T-cell (primary cell): ENCODE measurements at regions not wholly inside any gene's neighbourhood (a gene's known extent, or its start where the extent isn't known, plus 50 kb on each side); places are given as distances from the start of the nearest gene placed in this dataset.
A peak's percentile ranks its signal among the peaks of the same experiment; 100 is the strongest.
"Not testable (repeated sequence)": the region's sequence is repeated elsewhere in the genome, so short reads cannot be mapped to it uniquely, and the experiment has no call there.

Experiments
- ATAC-seq, 4 experiments: fragments of 200-7000 bp in 3 of 4; fragments of 150-1000 bp in 1 of 4; cut with Tn5 transposase; replicated peaks in 1 of 4; 1 replicate in 3 of 4; 2 replicates in 1 of 4; pipeline ENCODE4 v1.10.0; 2021; ENCODE audit warnings: moderate library complexity in 3 of 4, mild to moderate bottlenecking in 2 of 4, moderate number of reproducible peaks in 1 of 4
- CTCF ChIA-PET, 2 donors: fragments of 300-600 bp; sonication (Branson Sonifier 250); formaldehyde crosslinking; loops; one replicate each; lab custom pipeline; 2022; ENCODE audit warnings: antibody characterized with exemption in 2 of 2; lab: Charles Lee
- POLR2A ChIA-PET, 2 donors: fragments of 300-600 bp; sonication (Branson Sonifier 250); formaldehyde crosslinking; loops; one replicate each; lab custom pipeline; 2022; ENCODE audit warnings: antibody characterized with exemption in 2 of 2; lab: Charles Lee
- DNase-seq, 35 experiments: peaks; one replicate each; pipeline versions ENCODE4 v3.0.0 to v3.0.0-alpha.2; 2013 to 2023
- H3K27ac ChIP-seq: one replicate; pipeline ENCODE4 v1.5.1; 2013; ENCODE audit warnings: low read length
- H3K27me3 ChIP-seq, 2 experiments: replicated peaks in 1 of 2; 1 replicate in 1 of 2; 2 replicates in 1 of 2; pipeline versions ENCODE4 v1.6.1 to v1.7.0; 2013; ENCODE audit warnings: low read length in 1 of 2, mixed read lengths in 1 of 2; ENCODE audit not compliant: control insufficient read depth in 2 of 2, insufficient read depth in 2 of 2; ENCODE audit errors: extremely low read depth in 1 of 2
- H3K36me3 ChIP-seq, 2 donors: 1 replicate in 1 of 2; 2 replicates in 1 of 2; pipeline versions ENCODE4 v1.6.1 to v1.7.0; 2013; ENCODE audit warnings: low read length in 1 of 2; ENCODE audit not compliant: control insufficient read depth in 2 of 2, insufficient read depth in 1 of 2; ENCODE audit errors: extremely low read depth in 1 of 2
- H3K4me1 ChIP-seq, 2 experiments: 1 replicate in 1 of 2; 2 replicates in 1 of 2; pipeline versions ENCODE4 v1.6.1 to v1.7.0; 2013; ENCODE audit warnings: low read length in 2 of 2, mixed read lengths in 1 of 2; ENCODE audit not compliant: insufficient read depth in 2 of 2, control insufficient read depth in 1 of 2; ENCODE audit errors: extremely low read depth in 1 of 2
- H3K4me3 ChIP-seq, 2 donors: 1 replicate in 1 of 2; 2 replicates in 1 of 2; pipeline versions ENCODE4 v1.5.1 to v1.7.0; 2013; ENCODE audit warnings: mild to moderate bottlenecking in 2 of 2, low read length in 1 of 2, moderate library complexity in 1 of 2; ENCODE audit not compliant: control insufficient read depth in 1 of 2; ENCODE audit errors: extremely low read depth in 1 of 2
- H3K9me3 ChIP-seq: 2 replicates; pipeline ENCODE4 v1.7.0; 2013
- H3K27ac Mint-ChIP-seq, 2 donors: one replicate each; pipeline ENCODE4 v1.8.0; 2020 to 2021; ENCODE audit warnings: mild to moderate bottlenecking in 2 of 2, mixed read lengths in 2 of 2
- H3K27me3 Mint-ChIP-seq, 2 donors: one replicate each; pipeline ENCODE4 v1.8.0; 2021 to 2022; ENCODE audit warnings: mixed read lengths in 2 of 2
- H3K36me3 Mint-ChIP-seq: one replicate; pipeline ENCODE4 v1.8.0; 2021; ENCODE audit warnings: mixed read lengths
- H3K4me1 Mint-ChIP-seq, 3 donors: one replicate each; pipeline ENCODE4 v1.8.0; 2020 to 2022; ENCODE audit warnings: mixed read lengths in 3 of 3, mild to moderate bottlenecking in 1 of 3
- H3K4me3 Mint-ChIP-seq, 3 donors: one replicate each; pipeline ENCODE4 v1.8.0; 2020 to 2022; ENCODE audit warnings: mild to moderate bottlenecking in 3 of 3, mixed read lengths in 3 of 3, moderate library complexity in 3 of 3
- H3K9me3 Mint-ChIP-seq, 3 donors: one replicate each; pipeline ENCODE4 v1.8.0; 2020 to 2022; ENCODE audit warnings: mixed read lengths in 3 of 3
- WGBS: methylation state at CpG from one replicate; pipeline ENCODE4 v1.1.5; 2013; ENCODE audit warnings: missing lambda C conversion rate; ENCODE audit not compliant: insufficient coverage; 5-methylcytosine and 5-hydroxymethylcytosine counted together

GRCh38 chr17:83205387-83206035 is 126.1 kb downstream of the METRNL start:
- H3K27ac ChIP-seq, H3K4me3 Mint-ChIP-seq: not testable (repeated sequence)

DNA sequence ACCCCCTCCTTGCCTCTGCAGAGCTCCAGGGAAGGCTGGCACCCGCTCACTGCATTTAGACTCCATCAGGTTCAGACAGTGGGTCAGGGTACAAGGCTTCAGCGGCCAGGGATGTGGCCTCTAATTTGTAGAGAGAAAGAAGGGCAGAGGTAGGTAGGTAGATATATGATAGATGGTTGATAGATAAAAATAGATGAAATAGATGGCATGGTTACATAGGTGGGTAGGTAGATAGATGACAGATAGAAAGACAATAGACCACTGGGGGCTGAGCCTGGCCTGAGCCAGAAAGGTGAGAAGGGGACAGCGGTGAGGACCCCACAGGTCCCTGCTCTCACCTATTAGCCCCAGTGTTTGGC is 126.6 kb downstream of the METRNL start:
- H3K36me3 ChIP-seq, H3K9me3 Mint-ChIP-seq, H3K9me3 ChIP-seq, H3K27me3 Mint-ChIP-seq, CTCF ChIA-PET, H3K4me3 Mint-ChIP-seq, H3K36me3 Mint-ChIP-seq, H3K27ac ChIP-seq, ATAC-seq, POLR2A ChIA-PET, H3K27ac Mint-ChIP-seq, H3K27me3 ChIP-seq, H3K4me3 ChIP-seq: not testable (repeated sequence)
- H3K4me1 ChIP-seq, result peaks cover 0 to 22% of the 10 kb centered on the region in 2 experiments
- peaks cover 6 to 16% (median 7%) of the 10 kb centered on the region in 3 donors for H3K4me1 Mint-ChIP-seq
- 100% methylated on average over 1 of the region's 3 CpGs for WGBS
- peak in 1 of 35 experiments; percentile 0 for DNase-seq

More at GRCh38 chr17:83205387-83206035, 126.1 kb downstream of the METRNL start:
- H3K27me3 Mint-ChIP-seq, H3K4me3 ChIP-seq, H3K36me3 ChIP-seq, H3K27me3 ChIP-seq, H3K9me3 Mint-ChIP-seq, CTCF ChIA-PET, H3K27ac Mint-ChIP-seq, POLR2A ChIA-PET, H3K36me3 Mint-ChIP-seq, H3K9me3 ChIP-seq, ATAC-seq: not testable (repeated sequence)
- H3K4me1 ChIP-seq, result peaks cover under 1 to 27% of the 10 kb centered on the region in 2 experiments
- WGBS, result no CpG with 5 or more reads among the region's 50 CpGs
- peaks cover 11 to 21% (median 12%) of the 10 kb centered on the region in 3 donors for H3K4me1 Mint-ChIP-seq
- DNase-seq, result peak in 30 of 35 experiments; percentile 16 to 82 (median 54)

DNA sequence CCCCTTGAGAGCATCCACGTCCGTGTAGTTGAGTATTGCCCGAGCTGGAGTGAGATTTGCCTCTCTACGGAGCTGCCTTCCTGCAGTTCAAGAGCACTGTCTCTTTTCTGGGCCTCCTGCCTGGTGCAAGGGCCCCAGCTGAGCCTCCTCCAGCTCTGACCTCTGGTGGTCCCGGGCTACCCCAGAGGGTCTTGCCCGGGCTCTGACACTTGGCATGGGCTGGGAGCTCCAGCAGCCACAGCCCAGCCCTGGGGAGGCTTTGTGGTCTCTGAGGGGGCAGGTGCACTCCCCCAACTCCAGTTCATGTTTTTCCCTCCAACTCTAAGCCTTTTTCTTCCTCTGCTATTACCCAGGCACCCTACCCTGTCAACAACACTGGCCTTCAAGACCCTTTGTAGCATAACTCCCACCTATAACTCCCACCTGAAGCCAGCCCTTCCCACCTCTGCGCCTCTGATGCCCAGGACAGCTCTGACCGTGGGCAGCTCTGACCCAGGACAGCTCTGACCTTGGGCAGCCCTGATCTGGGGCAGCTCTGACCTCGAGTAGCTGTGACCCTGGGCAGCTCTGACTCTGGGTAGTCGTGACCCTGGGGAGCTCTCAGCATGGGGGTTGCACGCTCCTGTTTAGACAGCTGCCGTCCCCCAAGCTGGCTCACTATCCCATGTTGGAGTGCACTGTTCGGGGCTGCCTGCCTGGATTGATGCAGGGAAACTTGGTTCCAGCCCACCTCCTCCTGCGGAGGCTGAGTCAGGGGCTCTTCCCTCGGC is 127.6 kb downstream of the METRNL start:
- peaks cover 0 to 12% of the 10 kb centered on the region in 2 experiments for H3K4me1 ChIP-seq
- H3K36me3 ChIP-seq, H3K36me3 Mint-ChIP-seq, H3K27ac Mint-ChIP-seq, H3K27me3 Mint-ChIP-seq, H3K4me3 Mint-ChIP-seq, H3K9me3 Mint-ChIP-seq, CTCF ChIA-PET, POLR2A ChIA-PET, H3K4me1 Mint-ChIP-seq, H3K9me3 ChIP-seq, H3K4me3 ChIP-seq, H3K27me3 ChIP-seq, H3K27ac ChIP-seq, ATAC-seq: not testable (repeated sequence)
- peak in 4 of 35 experiments; percentile 0 to 21 (median 6) for DNase-seq
- 49% methylated on average over 3 of the region's 15 CpGs for WGBS

DNA sequence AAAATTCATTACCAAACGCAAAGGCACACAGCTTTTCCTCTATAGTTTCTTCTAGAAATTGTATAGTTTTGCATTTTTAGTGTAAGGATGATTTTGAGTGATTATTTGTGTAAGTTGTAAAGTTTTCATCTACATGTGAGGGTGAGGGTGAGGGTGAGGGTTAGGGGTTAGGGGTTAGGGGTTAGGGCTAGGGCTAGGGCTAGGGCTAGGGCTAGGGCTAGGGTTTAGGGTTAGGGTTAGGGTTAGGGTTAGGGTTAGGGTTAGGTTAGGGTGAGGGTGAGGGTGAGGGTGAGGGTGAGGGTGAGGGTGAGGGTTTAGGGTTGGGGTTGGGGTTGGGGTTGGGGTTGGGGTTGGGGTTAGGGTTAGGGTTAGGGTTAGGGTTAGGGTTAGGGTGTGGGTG is 167.6 kb downstream of the METRNL start:
- POLR2A ChIA-PET, H3K27ac Mint-ChIP-seq, H3K4me1 ChIP-seq, H3K27me3 Mint-ChIP-seq, H3K36me3 ChIP-seq, H3K36me3 Mint-ChIP-seq, ATAC-seq, H3K9me3 Mint-ChIP-seq, H3K4me3 Mint-ChIP-seq, H3K9me3 ChIP-seq, H3K4me1 Mint-ChIP-seq, CTCF ChIA-PET, H3K27ac ChIP-seq, H3K27me3 ChIP-seq, H3K4me3 ChIP-seq: not testable (repeated sequence)
- no CpG with 5 or more reads among the region's 1 CpG for WGBS
- peak in 2 of 35 experiments; percentile 5 to 60 for DNase-seq
